ENCODE measurements at regions not wholly inside any gene's neighbourhood (a gene's known extent, or its start where the extent isn't known, plus 50 kb on each side); places are given as distances from the start of the nearest gene placed in this dataset.

DNA sequence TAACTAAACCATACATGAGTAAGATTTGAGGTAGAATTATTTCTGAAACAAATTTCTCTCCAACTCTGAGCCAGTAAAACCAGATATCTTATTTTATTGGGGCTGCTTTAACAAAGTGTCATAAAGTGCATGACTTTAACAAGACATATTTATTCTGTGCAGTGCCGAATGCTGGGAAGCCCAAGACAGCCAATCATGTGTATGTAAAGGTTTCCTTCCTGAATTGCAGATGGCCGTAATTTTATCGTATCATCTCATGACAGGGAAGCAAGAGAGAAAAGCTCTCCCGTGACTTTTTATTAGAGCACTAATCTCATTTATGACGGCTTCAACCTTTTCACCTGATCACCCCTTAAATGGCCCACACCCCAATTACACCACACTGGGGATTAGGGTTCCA, 777.9 kb downstream of the TMEM121 start:
- TF ChIP-seq EZH2phosphoT487 (IDR thresholded peaks at IDR 0.05; ENCODE audit: borderline replicate concordance, low read length) (no peak), EZH2 (IDR thresholded peaks at IDR 0.05; ENCODE audit: low read length, unreplicated experiment) (no peak)
- TF ChIP-seq, protein P1, sequence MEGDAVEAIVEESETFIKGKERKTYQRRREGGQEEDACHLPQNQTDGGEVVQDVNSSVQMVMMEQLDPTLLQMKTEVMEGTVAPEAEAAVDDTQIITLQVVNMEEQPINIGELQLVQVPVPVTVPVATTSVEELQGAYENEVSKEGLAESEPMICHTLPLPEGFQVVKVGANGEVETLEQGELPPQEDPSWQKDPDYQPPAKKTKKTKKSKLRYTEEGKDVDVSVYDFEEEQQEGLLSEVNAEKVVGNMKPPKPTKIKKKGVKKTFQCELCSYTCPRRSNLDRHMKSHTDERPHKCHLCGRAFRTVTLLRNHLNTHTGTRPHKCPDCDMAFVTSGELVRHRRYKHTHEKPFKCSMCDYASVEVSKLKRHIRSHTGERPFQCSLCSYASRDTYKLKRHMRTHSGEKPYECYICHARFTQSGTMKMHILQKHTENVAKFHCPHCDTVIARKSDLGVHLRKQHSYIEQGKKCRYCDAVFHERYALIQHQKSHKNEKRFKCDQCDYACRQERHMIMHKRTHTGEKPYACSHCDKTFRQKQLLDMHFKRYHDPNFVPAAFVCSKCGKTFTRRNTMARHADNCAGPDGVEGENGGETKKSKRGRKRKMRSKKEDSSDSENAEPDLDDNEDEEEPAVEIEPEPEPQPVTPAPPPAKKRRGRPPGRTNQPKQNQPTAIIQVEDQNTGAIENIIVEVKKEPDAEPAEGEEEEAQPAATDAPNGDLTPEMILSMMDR (conservative IDR thresholded peaks at IDR 0.05; ENCODE audit: low read depth, low read length): no peak
- H3K4me3 ChIP-seq (ENCODE audit: low read length): no peak overlapping the region
- H3K27ac ChIP-seq (ENCODE audit: low read length): no peak overlapping the region
- 0 out of 2 replicates have a peak, but pooled peaks cover 12% of the 10 kb centered on the region for H3K9me3 ChIP-seq (ENCODE audit: low read length)
- no peaks in the 10 kb centered on the region for H3K4me1 ChIP-seq (ENCODE audit: insufficient read depth, low read length)
- ChIA-PET POLR2A (ENCODE audit: unreplicated experiment) (no interaction called here), CTCF (no interaction called here)
- no TSS peak for BruUV-seq (replicated peaks)
- no peaks in the 10 kb centered on the region for H3K79me2 ChIP-seq (ENCODE audit: low read length)
- no peaks in the 10 kb centered on the region for H3K27me3 ChIP-seq (ENCODE audit: low read length)
- ATAC-seq (no peak), DNase-seq (no peak)
- H3K9ac ChIP-seq (ENCODE audit: low read length): no peak overlapping the region
- intact Hi-C loops (cut with micrococcal nuclease): no loop called here
- H2AFZ ChIP-seq (ENCODE audit: low read length): no peak overlapping the region
- no peaks in the 10 kb centered on the region for H3K9me2 ChIP-seq (replicated peaks; ENCODE audit: low read length)
- peaks cover 6% of the 10 kb centered on the region; the same call in 1 of the 2 replicates for H3K36me3 ChIP-seq (ENCODE audit: low read depth, low read length)
- H3F3A ChIP-seq (ENCODE audit: low read length, unreplicated experiment): no peaks in the 10 kb centered on the region
- H4K20me1 ChIP-seq (ENCODE audit: low read length): no peaks in the 10 kb centered on the region
- no peak overlapping the region for H3K4me2 ChIP-seq (ENCODE audit: low read length)

DNA sequence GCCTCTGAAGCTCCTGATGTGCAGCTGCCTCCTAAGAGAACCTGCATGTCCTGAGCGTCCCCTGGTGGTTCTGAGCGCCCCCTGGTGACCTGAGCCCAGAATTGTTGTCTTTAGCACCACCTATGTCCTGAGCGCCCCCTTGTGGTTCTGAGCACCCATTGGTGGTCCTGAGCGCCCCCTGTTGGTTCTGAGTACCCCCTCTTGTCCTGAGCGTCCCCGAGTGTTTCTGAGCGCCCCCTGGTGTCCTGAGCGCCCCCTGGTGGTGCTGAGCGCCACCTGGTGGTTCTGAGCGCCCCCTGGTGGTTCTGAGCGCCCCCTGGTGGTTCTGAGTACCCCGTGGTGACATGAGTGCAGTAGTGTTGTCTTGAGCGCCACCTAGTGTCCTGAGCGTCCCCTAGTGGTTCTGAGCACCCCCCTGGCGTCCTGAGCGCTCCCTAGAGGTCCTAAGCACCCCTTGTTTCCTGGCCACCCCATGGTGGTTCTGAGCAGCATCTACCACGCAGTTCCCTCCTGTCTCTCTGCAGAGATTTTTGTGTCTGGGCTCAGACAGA, 782.5 kb downstream of the TMEM121 start:
- Histone ChIP-seq H3K27ac (ENCODE audit: low read length) (no peak overlapping the region), H3K79me2 (ENCODE audit: low read length) (no peaks in the 10 kb centered on the region), H4K20me1 (ENCODE audit: low read length) (no peaks in the 10 kb centered on the region), H2AFZ (ENCODE audit: low read length) (no peak overlapping the region), H3K27me3 (ENCODE audit: low read length) (no peaks in the 10 kb centered on the region), H3K9me2 (replicated peaks; ENCODE audit: low read length) (no peaks in the 10 kb centered on the region), H3K9me3 (ENCODE audit: low read length) (0 out of 2 replicates have a peak, but pooled peaks cover 4% of the 10 kb centered on the region), H3K4me2 (ENCODE audit: low read length) (no peak overlapping the region), H3K4me3 (ENCODE audit: low read length) (no peak overlapping the region), H3K4me1 (ENCODE audit: insufficient read depth, low read length) (no peaks in the 10 kb centered on the region), H3F3A (ENCODE audit: low read length, unreplicated experiment) (no peaks in the 10 kb centered on the region), H3K36me3 (ENCODE audit: low read depth, low read length) (peaks cover 6% of the 10 kb centered on the region; the same call in 1 of the 2 replicates), H3K9ac (ENCODE audit: low read length) (no peak overlapping the region)
- DNase-seq (no peak), ATAC-seq (no peak)
- POLR2A ChIA-PET (ENCODE audit: unreplicated experiment): no interaction called here
- no peak for TF ChIP-seq EZH2phosphoT487 (IDR thresholded peaks at IDR 0.05; ENCODE audit: borderline replicate concordance, low read length)
- TF ChIP-seq, protein P1 (conservative IDR thresholded peaks at IDR 0.05; ENCODE audit: low read depth, low read length): peak; percentile 73
- no peak for TF ChIP-seq EZH2 (IDR thresholded peaks at IDR 0.05; ENCODE audit: low read length, unreplicated experiment)
- intact Hi-C loops (cut with micrococcal nuclease): no loop called here
- no TSS peak for BruUV-seq (replicated peaks)
- CTCF ChIA-PET: no interaction called here

DNA sequence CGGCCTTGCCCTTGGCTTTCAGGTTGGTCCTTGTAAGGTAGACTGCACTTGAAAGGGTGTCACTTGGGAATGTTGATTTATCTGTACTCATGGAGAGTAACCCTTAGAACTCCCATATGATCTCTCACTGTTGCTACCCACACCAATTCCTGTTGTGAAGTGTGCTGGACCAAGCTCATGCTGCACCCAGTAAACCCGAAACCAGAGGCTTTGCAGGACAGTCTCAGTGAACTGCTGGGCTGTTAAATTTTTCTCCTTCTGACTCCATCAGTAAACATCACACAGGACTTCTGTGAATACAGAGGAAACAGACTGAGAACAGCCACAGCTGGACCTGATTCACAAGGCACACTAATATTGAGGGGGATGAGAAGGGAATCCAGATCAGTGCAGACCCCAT, 783.0 kb downstream of the TMEM121 start:
- BruUV-seq (replicated peaks): no TSS peak
- CTCF ChIA-PET: no interaction called here
- no peaks in the 10 kb centered on the region for H3K9me2 ChIP-seq (replicated peaks; ENCODE audit: low read length)

More for the DNA sequence above, 783.0 kb downstream of the TMEM121 start:
- no peaks in the 10 kb centered on the region for H3K79me2 ChIP-seq (ENCODE audit: low read length)
- no peak for DNase-seq
- intact Hi-C loops (cut with micrococcal nuclease): no loop called here
- H3K4me3 ChIP-seq (ENCODE audit: low read length): no peak overlapping the region
- no peak overlapping the region for H3K4me2 ChIP-seq (ENCODE audit: low read length)
- POLR2A ChIA-PET (ENCODE audit: unreplicated experiment): no interaction called here
- H3K9ac ChIP-seq (ENCODE audit: low read length): no peak overlapping the region
- ATAC-seq: no peak
- no peaks in the 10 kb centered on the region for H4K20me1 ChIP-seq (ENCODE audit: low read length)
- TF ChIP-seq EZH2phosphoT487 (IDR thresholded peaks at IDR 0.05; ENCODE audit: borderline replicate concordance, low read length): no peak
- TF ChIP-seq, protein P1 (conservative IDR thresholded peaks at IDR 0.05; ENCODE audit: low read depth, low read length): no peak
- no peak for TF ChIP-seq EZH2 (IDR thresholded peaks at IDR 0.05; ENCODE audit: low read length, unreplicated experiment)
- no peaks in the 10 kb centered on the region for H3K4me1 ChIP-seq (ENCODE audit: insufficient read depth, low read length)
- H3K27ac ChIP-seq (ENCODE audit: low read length): no peak overlapping the region
- H3F3A ChIP-seq (ENCODE audit: low read length, unreplicated experiment): no peaks in the 10 kb centered on the region
- H2AFZ ChIP-seq (ENCODE audit: low read length): no peak overlapping the region
- H3K27me3 ChIP-seq (ENCODE audit: low read length): no peaks in the 10 kb centered on the region
- peaks cover 6% of the 10 kb centered on the region; the same call in 1 of the 2 replicates for H3K36me3 ChIP-seq (ENCODE audit: low read depth, low read length)
- 0 out of 2 replicates have a peak, but pooled peaks cover 4% of the 10 kb centered on the region for H3K9me3 ChIP-seq (ENCODE audit: low read length)
